HepG2 (cell line): ENCODE measurements at regions not wholly inside any gene's neighbourhood (a gene's known extent, or its start where the extent isn't known, plus 50 kb on each side); places are given as distances from the start of the nearest gene placed in this dataset.

Experiments used
- CTCF ChIP-seq: sonication (generic); formaldehyde crosslinking; IDR thresholded peaks from 2 replicates; pipeline ENCODE4 v1.5.0; 2020; ENCODE audit warnings: mild to moderate bottlenecking, missing genetic modification reagents, moderate library complexity
- JUND ChIP-seq: sonication (generic); formaldehyde crosslinking; IDR thresholded peaks from 2 replicates; pipeline ENCODE4 v1.8.0; 2022; ENCODE audit warnings: mild to moderate bottlenecking, missing genetic modification reagents
- LCORL ChIP-seq, 2 experiments: fragments of 450-650 bp in 1 of 2; sonication (generic) in 1 of 2; formaldehyde crosslinking in 1 of 2; IDR thresholded peaks; 2 replicates each; pipeline versions ENCODE4 v1.5.0 to v1.6.1; 2017 to 2020; ENCODE audit warnings: antibody characterized with exemption in 1 of 2, missing genetic modification reagents in 1 of 2
- POLR2AphosphoS5 ChIP-seq: IDR thresholded peaks from 2 replicates; pipeline ENCODE4 v1.6.1; 2012; ENCODE audit warnings: low read depth, low read length
- USF2 ChIP-seq, 2 experiments: sonication (generic) in 1 of 2; formaldehyde crosslinking in 1 of 2; IDR thresholded peaks; 2 replicates each; pipeline versions ENCODE4 v1.5.1 to v1.6.1; 2011 to 2020; ENCODE audit warnings: borderline replicate concordance in 1 of 2, low read depth in 1 of 2, low read length in 1 of 2, mild to moderate bottlenecking in 1 of 2, missing genetic modification reagents in 1 of 2, moderate library complexity in 1 of 2
- ZNF260 ChIP-seq: sonication (generic); formaldehyde crosslinking; IDR thresholded peaks from 2 replicates; pipeline ENCODE4 v1.4.0; 2020; ENCODE audit warnings: missing genetic modification reagents, low read depth, mild to moderate bottlenecking, borderline replicate concordance
- TF ChIP-seq, protein P1 (sequence below): sonication (generic); formaldehyde crosslinking; IDR thresholded peaks from 2 replicates; pipeline ENCODE4 v1.4.0; 2020; ENCODE audit warnings: missing genetic modification reagents, borderline replicate concordance

GRCh38 chr4:134787315-134787714, 585.7 kb upstream of the PABPC4L start:
- TF ChIP-seq JUND (no peak), CTCF (CRISPR knock-in tag) (no peak), USF2 (IDR thresholded peaks at IDR 0.05; ENCODE audit: low read depth, low read length) (no peak), USF2 (CRISPR knock-in tag; IDR thresholded peaks at IDR 0.05; ENCODE audit: borderline replicate concordance) (no peak), ZNF260 (no peak), LCORL (IDR thresholded peaks at IDR 0.05) (no peak), LCORL (CRISPR knock-in tag; IDR thresholded peaks at IDR 0.05) (no peak), POLR2AphosphoS5 (no peak)
- TF ChIP-seq, protein P1, sequence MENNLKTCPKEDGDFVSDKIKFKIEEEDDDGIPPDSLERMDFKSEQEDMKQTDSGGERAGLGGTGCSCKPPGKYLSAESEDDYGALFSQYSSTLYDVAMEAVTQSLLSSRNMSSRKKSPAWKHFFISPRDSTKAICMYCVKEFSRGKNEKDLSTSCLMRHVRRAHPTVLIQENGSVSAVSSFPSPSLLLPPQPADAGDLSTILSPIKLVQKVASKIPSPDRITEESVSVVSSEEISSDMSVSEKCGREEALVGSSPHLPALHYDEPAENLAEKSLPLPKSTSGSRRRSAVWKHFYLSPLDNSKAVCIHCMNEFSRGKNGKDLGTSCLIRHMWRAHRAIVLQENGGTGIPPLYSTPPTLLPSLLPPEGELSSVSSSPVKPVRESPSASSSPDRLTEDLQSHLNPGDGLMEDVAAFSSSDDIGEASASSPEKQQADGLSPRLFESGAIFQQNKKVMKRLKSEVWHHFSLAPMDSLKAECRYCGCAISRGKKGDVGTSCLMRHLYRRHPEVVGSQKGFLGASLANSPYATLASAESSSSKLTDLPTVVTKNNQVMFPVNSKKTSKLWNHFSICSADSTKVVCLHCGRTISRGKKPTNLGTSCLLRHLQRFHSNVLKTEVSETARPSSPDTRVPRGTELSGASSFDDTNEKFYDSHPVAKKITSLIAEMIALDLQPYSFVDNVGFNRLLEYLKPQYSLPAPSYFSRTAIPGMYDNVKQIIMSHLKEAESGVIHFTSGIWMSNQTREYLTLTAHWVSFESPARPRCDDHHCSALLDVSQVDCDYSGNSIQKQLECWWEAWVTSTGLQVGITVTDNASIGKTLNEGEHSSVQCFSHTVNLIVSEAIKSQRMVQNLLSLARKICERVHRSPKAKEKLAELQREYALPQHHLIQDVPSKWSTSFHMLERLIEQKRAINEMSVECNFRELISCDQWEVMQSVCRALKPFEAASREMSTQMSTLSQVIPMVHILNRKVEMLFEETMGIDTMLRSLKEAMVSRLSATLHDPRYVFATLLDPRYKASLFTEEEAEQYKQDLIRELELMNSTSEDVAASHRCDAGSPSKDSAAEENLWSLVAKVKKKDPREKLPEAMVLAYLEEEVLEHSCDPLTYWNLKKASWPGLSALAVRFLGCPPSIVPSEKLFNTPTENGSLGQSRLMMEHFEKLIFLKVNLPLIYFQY (CRISPR knock-in tag) = no peak
